Smooth muscle cell (in vitro differentiated cells): ENCODE measurements at regions not wholly inside any gene's neighbourhood (a gene's known extent, or its start where the extent isn't known, plus 50 kb on each side); places are given as distances from the start of the nearest gene placed in this dataset.

ENCODE experiments used
- DNase-seq: peaks from one replicate; lab custom pipeline; 2025; ENCODE audit not compliant: unreplicated experiment; lab: John Stamatoyannopoulos, UW
- H2AFZ ChIP-seq: fragments of 200-600 bp; sonication (generic); 2 replicates; pipeline ENCODE4 v1.6.0; 2016; ENCODE audit warnings: antibody characterized with exemption, low read depth, mild to moderate bottlenecking
- H3F3A ChIP-seq: fragments of 200-600 bp; sonication (generic); 2 replicates; pipeline ENCODE4 v1.6.0; 2017; ENCODE audit warnings: antibody characterized with exemption, low read depth
- H3K27ac ChIP-seq: fragments of 200-600 bp; sonication (generic); 2 replicates; pipeline ENCODE4 v1.5.1; 2016; ENCODE audit warnings: low read depth, mild to moderate bottlenecking
- H3K27me3 ChIP-seq: fragments of 200-600 bp; sonication (generic); 2 replicates; pipeline ENCODE4 v1.6.1; 2016; ENCODE audit warnings: low read depth, mild to moderate bottlenecking
- H3K36me3 ChIP-seq: fragments of 200-600 bp; sonication (generic); 2 replicates; pipeline ENCODE4 v1.5.1; 2016; ENCODE audit warnings: low read depth
- H3K4me1 ChIP-seq: fragments of 200-600 bp; sonication (generic); 2 replicates; pipeline ENCODE4 v1.5.1; 2016; ENCODE audit warnings: low read depth
- H3K4me2 ChIP-seq: fragments of 200-600 bp; sonication (generic); 2 replicates; pipeline ENCODE4 v1.6.0; 2016; ENCODE audit warnings: mild to moderate bottlenecking
- H3K4me3 ChIP-seq: fragments of 200-600 bp; sonication (generic); 2 replicates; pipeline ENCODE4 v1.5.1; 2016; ENCODE audit warnings: mild to moderate bottlenecking
- H3K79me2 ChIP-seq: fragments of 200-600 bp; sonication (generic); 2 replicates; pipeline ENCODE4 v1.6.0; 2016; ENCODE audit warnings: low read depth, mild to moderate bottlenecking
- H3K9ac ChIP-seq: fragments of 200-600 bp; sonication (generic); 2 replicates; pipeline ENCODE4 v1.6.0; 2016; ENCODE audit warnings: low read depth
- H3K9me3 ChIP-seq: fragments of 200-600 bp; sonication (generic); replicated peaks from 2 replicates; pipeline ENCODE4 v1.5.1; 2016; ENCODE audit warnings: low read depth
- H4K20me1 ChIP-seq: fragments of 200-600 bp; sonication (generic); 2 replicates; pipeline ENCODE4 v1.6.0; 2016; ENCODE audit warnings: low read depth
- WGBS: methylation state at CpG from one replicate; pipeline ENCODE4 v1.1.7; 2016; ENCODE audit warnings: low lambda C conversion rate; 5-methylcytosine and 5-hydroxymethylcytosine counted together
- TF ChIP-seq, protein P1 (sequence below): fragments of 200-600 bp; sonication (generic); IDR thresholded peaks from 2 replicates; pipeline ENCODE4 v1.5.1; 2017; ENCODE audit warnings: borderline replicate concordance, mild to moderate bottlenecking, antibody characterized with exemption; ENCODE audit not compliant: insufficient read depth, poor library complexity, severe bottlenecking

DNA sequence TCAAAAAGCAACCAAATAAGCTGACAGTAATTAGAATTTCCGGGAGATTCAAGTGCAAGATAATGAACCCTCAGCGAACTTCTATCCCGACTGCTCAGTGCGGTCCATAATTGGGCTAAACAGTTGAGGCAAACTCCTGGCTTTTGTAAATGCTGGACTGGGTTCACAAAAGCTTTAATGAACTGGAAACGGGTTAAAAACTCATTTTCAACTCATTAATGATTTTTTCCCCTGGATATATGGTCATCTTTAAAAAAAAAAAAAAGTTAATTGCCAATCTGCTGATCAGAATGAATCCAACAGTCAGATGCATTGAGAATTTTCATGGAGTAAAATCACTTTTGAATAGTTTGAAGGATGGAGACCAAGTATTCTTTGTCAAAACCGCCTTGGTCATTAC lies 79.5 kb upstream of the WWC1 start:
- no peak for DNase-seq
- Histone ChIP-seq H3K9ac (no peak overlapping the region), H3K9me3 (no peaks in the 10 kb centered on the region), H3K79me2 (no peaks in the 10 kb centered on the region), H4K20me1 (no peaks in the 10 kb centered on the region), H3K27me3 (no peaks in the 10 kb centered on the region), H3K4me1 (peaks cover 11% of the 10 kb centered on the region), H3K36me3 (no peaks in the 10 kb centered on the region), H3K4me2 (no peak overlapping the region), H2AFZ (no peak overlapping the region), H3K4me3 (no peak overlapping the region), H3K27ac (no peak overlapping the region), H3F3A (peaks cover 7% of the 10 kb centered on the region)
- TF ChIP-seq, protein P1, sequence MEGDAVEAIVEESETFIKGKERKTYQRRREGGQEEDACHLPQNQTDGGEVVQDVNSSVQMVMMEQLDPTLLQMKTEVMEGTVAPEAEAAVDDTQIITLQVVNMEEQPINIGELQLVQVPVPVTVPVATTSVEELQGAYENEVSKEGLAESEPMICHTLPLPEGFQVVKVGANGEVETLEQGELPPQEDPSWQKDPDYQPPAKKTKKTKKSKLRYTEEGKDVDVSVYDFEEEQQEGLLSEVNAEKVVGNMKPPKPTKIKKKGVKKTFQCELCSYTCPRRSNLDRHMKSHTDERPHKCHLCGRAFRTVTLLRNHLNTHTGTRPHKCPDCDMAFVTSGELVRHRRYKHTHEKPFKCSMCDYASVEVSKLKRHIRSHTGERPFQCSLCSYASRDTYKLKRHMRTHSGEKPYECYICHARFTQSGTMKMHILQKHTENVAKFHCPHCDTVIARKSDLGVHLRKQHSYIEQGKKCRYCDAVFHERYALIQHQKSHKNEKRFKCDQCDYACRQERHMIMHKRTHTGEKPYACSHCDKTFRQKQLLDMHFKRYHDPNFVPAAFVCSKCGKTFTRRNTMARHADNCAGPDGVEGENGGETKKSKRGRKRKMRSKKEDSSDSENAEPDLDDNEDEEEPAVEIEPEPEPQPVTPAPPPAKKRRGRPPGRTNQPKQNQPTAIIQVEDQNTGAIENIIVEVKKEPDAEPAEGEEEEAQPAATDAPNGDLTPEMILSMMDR: no peak
- WGBS: 89% methylated on average over 6 of the region's 6 CpGs

DNA sequence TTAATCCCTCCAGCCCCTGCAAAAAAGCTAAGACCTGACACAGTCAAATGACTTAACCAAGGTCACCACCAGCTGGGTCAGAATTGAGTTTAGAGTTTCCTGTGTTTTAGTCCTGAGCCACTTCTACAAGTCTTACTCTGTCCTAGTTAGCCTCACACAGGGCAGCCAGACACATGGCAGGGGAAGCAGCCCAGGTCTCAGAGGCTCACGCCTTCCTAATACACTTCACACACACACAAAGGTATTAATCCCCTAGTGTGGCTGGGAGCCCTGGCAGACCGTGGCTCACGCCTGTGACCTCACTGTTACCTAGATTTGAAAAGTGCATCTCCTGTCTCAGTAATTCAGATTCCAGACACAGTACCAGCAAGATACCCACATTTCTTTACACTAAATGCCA lies 77.4 kb upstream of the WWC1 start:
- Histone ChIP-seq H3K9ac (no peak overlapping the region), H3K4me3 (no peak overlapping the region), H3K4me2 (no peak overlapping the region), H3K4me1 (peaks cover 11% of the 10 kb centered on the region), H3F3A (peaks cover 7% of the 10 kb centered on the region), H3K27ac (no peak overlapping the region), H2AFZ (no peak overlapping the region), H3K27me3 (no peaks in the 10 kb centered on the region), H3K36me3 (no peaks in the 10 kb centered on the region), H4K20me1 (no peaks in the 10 kb centered on the region), H3K9me3 (no peaks in the 10 kb centered on the region), H3K79me2 (no peaks in the 10 kb centered on the region)
- WGBS: 96% methylated on average over 3 of the region's 3 CpGs
- no peak for DNase-seq
- TF ChIP-seq, protein P1: no peak

DNA sequence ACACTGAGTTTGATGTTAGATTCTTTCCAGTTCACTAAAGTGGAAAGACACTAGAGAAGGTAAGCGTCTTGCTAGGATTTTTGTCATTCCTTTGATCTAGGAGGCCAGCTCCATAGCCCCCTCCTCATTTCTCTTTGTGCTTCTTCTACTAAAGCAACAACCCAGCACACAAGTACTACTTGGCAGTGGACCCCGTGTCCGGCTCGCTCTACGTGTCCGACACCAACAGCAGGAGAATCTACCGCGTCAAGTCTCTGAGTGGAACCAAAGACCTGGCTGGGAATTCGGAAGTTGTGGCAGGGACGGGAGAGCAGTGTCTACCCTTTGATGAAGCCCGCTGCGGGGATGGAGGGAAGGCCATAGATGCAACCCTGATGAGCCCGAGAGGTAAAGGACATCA lies 76.6 kb upstream of the WWC1 start:
- Histone ChIP-seq H3F3A (peaks cover 1% of the 10 kb centered on the region), H3K9ac (no peak overlapping the region), H3K27ac (no peak overlapping the region), H3K4me2 (no peak overlapping the region), H3K36me3 (no peaks in the 10 kb centered on the region), H3K9me3 (no peaks in the 10 kb centered on the region), H2AFZ (no peak overlapping the region), H3K27me3 (no peaks in the 10 kb centered on the region), H3K4me3 (no peak overlapping the region), H4K20me1 (no peaks in the 10 kb centered on the region), H3K4me1 (peaks cover 8% of the 10 kb centered on the region), H3K79me2 (no peaks in the 10 kb centered on the region)
- TF ChIP-seq, protein P1: no peak
- no peak for DNase-seq
- WGBS: 97% methylated on average over 13 of the region's 13 CpGs

DNA sequence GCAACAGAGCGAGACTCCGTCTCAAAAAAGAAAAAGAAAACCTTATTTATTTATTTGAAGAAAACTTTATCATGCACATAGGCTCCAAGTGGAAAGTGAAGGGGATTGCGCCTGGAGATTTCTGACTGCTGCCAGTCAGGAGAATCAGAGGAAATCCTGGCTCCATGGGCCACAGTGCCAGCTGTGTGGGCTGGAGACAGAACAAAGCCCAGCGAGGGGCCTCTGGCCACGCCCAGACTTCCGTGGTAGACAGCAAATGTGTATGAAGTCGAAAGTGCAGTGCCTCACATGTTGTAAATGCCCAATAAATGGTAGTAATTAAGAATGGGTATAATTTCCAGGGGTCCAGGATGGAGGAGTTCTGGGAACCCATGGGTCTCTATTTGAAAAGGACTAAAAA lies 75.8 kb upstream of the WWC1 start:
- TF ChIP-seq, protein P1: no peak
- Histone ChIP-seq H3K79me2 (no peaks in the 10 kb centered on the region), H2AFZ (no peak overlapping the region), H3K9ac (no peak overlapping the region), H3K4me2 (no peak overlapping the region), H3K27me3 (no peaks in the 10 kb centered on the region), H3K36me3 (no peaks in the 10 kb centered on the region), H3K4me3 (no peak overlapping the region), H3F3A (no peaks in the 10 kb centered on the region), H3K27ac (no peak overlapping the region), H4K20me1 (no peaks in the 10 kb centered on the region), H3K9me3 (no peaks in the 10 kb centered on the region), H3K4me1 (peaks cover 8% of the 10 kb centered on the region)
- DNase-seq: no peak
- 70% methylated on average over 7 of the region's 7 CpGs for WGBS
